Gastroesophageal sphincter (tissue), 3 donors: ENCODE measurements at regions not wholly inside any gene's neighbourhood (a gene's known extent, or its start where the extent isn't known, plus 50 kb on each side); places are given as distances from the start of the nearest gene placed in this dataset.

Source experiments
- CTCF ChIP-seq, 4 experiments: fragments of 200-600 bp in 2 of 4; fragments of 450-650 bp in 2 of 4; sonication (generic) in 1 of 4; IDR thresholded peaks; one replicate each; pipeline ENCODE4 v1.5.1; 2017 to 2019; ENCODE audit warnings: antibody characterized with exemption in 4 of 4, mild to moderate bottlenecking in 2 of 4, moderate library complexity in 2 of 4
- POLR2A ChIP-seq, 2 donors: fragments of 450-650 bp; IDR thresholded peaks; one replicate each; pipeline ENCODE4 v1.6.1; 2017; ENCODE audit warnings: antibody characterized with exemption in 2 of 2, mild to moderate bottlenecking in 2 of 2, moderate library complexity in 1 of 2
- POLR2AphosphoS5 ChIP-seq: sonication (generic); formaldehyde crosslinking; IDR thresholded peaks from one replicate; pipeline ENCODE4 v1.6.1; 2017; ENCODE audit warnings: antibody characterized with exemption

GRCh38 chr4:17352357-17352756 lies 159.5 kb downstream of the QDPR start:
- TF ChIP-seq CTCF (IDR thresholded peaks at IDR 0.05) (no peak), POLR2A (IDR thresholded peaks at IDR 0.05) (no peak), POLR2AphosphoS5 (no peak)
